GM12874 (cell line): ENCODE measurements at regions not wholly inside any gene's neighbourhood (a gene's known extent, or its start where the extent isn't known, plus 50 kb on each side); places are given as distances from the start of the nearest gene placed in this dataset.

Source experiments
- CTCF ChIP-seq: IDR thresholded peaks from 2 replicates; pipeline ENCODE4 v1.5.1; 2011; ENCODE audit warnings: low read depth, mild to moderate bottlenecking, control low read depth, low read length, moderate library complexity; ENCODE audit not compliant: insufficient read depth

- no peak for TF ChIP-seq CTCF
Measured at GRCh38 chr3:98957681-98958080, 56.2 kb upstream of the DCBLD2 start.

- no peak for TF ChIP-seq CTCF
Measured at GRCh38 chr3:98956008-98956407, 54.5 kb upstream of the DCBLD2 start.

GRCh38 chr3:98954791-98955604, 53.5 kb upstream of the DCBLD2 start:
- no peak for TF ChIP-seq CTCF

GRCh38 chr3:98954242-98954641, 52.7 kb upstream of the DCBLD2 start:
- no peak for TF ChIP-seq CTCF

GRCh38 chr3:98952404-98952803, 50.9 kb upstream of the DCBLD2 start:
- TF ChIP-seq CTCF, result no peak
